GM23338 (cell line): ENCODE measurements at regions not wholly inside any gene's neighbourhood (a gene's known extent, or its start where the extent isn't known, plus 50 kb on each side); places are given as distances from the start of the nearest gene placed in this dataset.

Experiments used
- ATAC-seq: fragments of 200-7000 bp; cut with Tn5 transposase; 3 replicates; pipeline ENCODE4 v1.9.1; 2020
- DNase-seq: peaks from one replicate; pipeline ENCODE4 v3.0.0-alpha.2; 2015; ENCODE audit warnings: low spot score
- H2AFZ ChIP-seq: fragments of 200-600 bp; sonication (generic); 2 replicates; pipeline ENCODE4 v1.8.0; 2016; ENCODE audit warnings: antibody characterized with exemption, mild to moderate bottlenecking, moderate library complexity
- H3F3A ChIP-seq: fragments of 200-600 bp; sonication (generic); replicated peaks from 2 replicates; pipeline ENCODE4 v1.8.0; 2017; ENCODE audit warnings: antibody characterized with exemption, mixed run types, low read depth
- H3K27ac ChIP-seq: fragments of 200-600 bp; sonication (generic); 2 replicates; pipeline ENCODE4 v1.6.1; 2016; ENCODE audit warnings: low read depth
- H3K27me3 ChIP-seq: fragments of 200-600 bp; sonication (generic); 2 replicates; pipeline ENCODE4 v1.8.0; 2016; ENCODE audit warnings: mild to moderate bottlenecking, mixed run types, moderate library complexity; ENCODE audit not compliant: insufficient read depth
- H3K36me3 ChIP-seq: fragments of 200-600 bp; sonication (generic); 2 replicates; pipeline ENCODE4 v1.8.0; 2016; ENCODE audit warnings: mild to moderate bottlenecking; ENCODE audit not compliant: insufficient read depth
- H3K4me1 ChIP-seq: fragments of 200-600 bp; sonication (generic); 2 replicates; pipeline ENCODE4 v1.8.0; 2016; ENCODE audit warnings: mild to moderate bottlenecking, moderate library complexity; ENCODE audit not compliant: insufficient read depth
- H3K4me2 ChIP-seq: fragments of 200-600 bp; sonication (generic); 2 replicates; pipeline ENCODE4 v1.7.1; 2017; ENCODE audit warnings: mixed run types
- H3K4me3 ChIP-seq: fragments of 200-600 bp; sonication (generic); 2 replicates; pipeline ENCODE4 v1.6.1; 2016; ENCODE audit warnings: mixed run types
- H3K79me2 ChIP-seq: fragments of 200-600 bp; sonication (generic); replicated peaks from 2 replicates; pipeline ENCODE4 v1.8.0; 2017; ENCODE audit warnings: mild to moderate bottlenecking; ENCODE audit not compliant: insufficient read depth
- H3K9me2 ChIP-seq: fragments of 200-600 bp; sonication (generic); 2 replicates; pipeline ENCODE4 v1.8.0; 2017; ENCODE audit not compliant: insufficient read depth
- H4K20me1 ChIP-seq: fragments of 200-600 bp; sonication (generic); replicated peaks from 2 replicates; pipeline ENCODE4 v1.8.0; 2017; ENCODE audit warnings: mild to moderate bottlenecking; ENCODE audit not compliant: insufficient read depth
- H3K27ac Mint-ChIP-seq: 2 replicates; pipeline ENCODE4 v1.8.0; 2020; ENCODE audit warnings: inconsistent platforms, mild to moderate bottlenecking, moderate library complexity, mixed read lengths
- H3K27me3 Mint-ChIP-seq: 3 replicates; pipeline ENCODE4 v1.8.0; 2022; ENCODE audit warnings: low read depth, mild to moderate bottlenecking, moderate library complexity, mixed read lengths, inconsistent platforms; ENCODE audit not compliant: insufficient read depth, poor library complexity
- H3K36me3 Mint-ChIP-seq: 3 replicates; pipeline ENCODE4 v1.8.0; 2021; ENCODE audit warnings: low read depth, mild to moderate bottlenecking, inconsistent platforms, moderate library complexity, mixed read lengths
- H3K4me1 Mint-ChIP-seq: 3 replicates; pipeline ENCODE4 v1.8.0; 2020; ENCODE audit warnings: mild to moderate bottlenecking, inconsistent platforms, mixed read lengths
- H3K4me3 Mint-ChIP-seq: 3 replicates; pipeline ENCODE4 v1.8.0; 2021; ENCODE audit warnings: moderate library complexity, mild to moderate bottlenecking, inconsistent platforms, mixed read lengths
- H3K9me3 Mint-ChIP-seq: 3 replicates; pipeline ENCODE4 v1.8.0; 2020; ENCODE audit warnings: moderate library complexity, mild to moderate bottlenecking, inconsistent platforms, mixed read lengths
- CREB1 ChIP-seq: fragments of 250-450 bp; sonication (Bioruptor Pico); IDR thresholded peaks from 2 replicates; pipeline ENCODE4 v1.5.0; 2020; ENCODE audit warnings: low read depth, mild to moderate bottlenecking, moderate library complexity
- NANOG ChIP-seq: IDR thresholded peaks from 2 replicates; pipeline ENCODE4 v1.6.1; 2016; ENCODE audit warnings: antibody characterized with exemption, borderline replicate concordance
- ZNF331 ChIP-seq: fragments of 250-450 bp; sonication (Bioruptor Pico); IDR thresholded peaks from 2 replicates; pipeline ENCODE4 v1.5.0; 2020; ENCODE audit warnings: low read depth, mild to moderate bottlenecking, moderate library complexity
- TF ChIP-seq, protein P1 (sequence below): fragments of 250-450 bp; sonication (Bioruptor Pico); IDR thresholded peaks from 2 replicates; pipeline ENCODE4 v1.5.0; 2020; ENCODE audit warnings: mild to moderate bottlenecking, moderate library complexity
- TF ChIP-seq, protein P2 (sequence below): IDR thresholded peaks from 2 replicates; pipeline ENCODE4 v1.6.1; 2016; ENCODE audit warnings: antibody characterized with exemption

- TF ChIP-seq, protein P1, sequence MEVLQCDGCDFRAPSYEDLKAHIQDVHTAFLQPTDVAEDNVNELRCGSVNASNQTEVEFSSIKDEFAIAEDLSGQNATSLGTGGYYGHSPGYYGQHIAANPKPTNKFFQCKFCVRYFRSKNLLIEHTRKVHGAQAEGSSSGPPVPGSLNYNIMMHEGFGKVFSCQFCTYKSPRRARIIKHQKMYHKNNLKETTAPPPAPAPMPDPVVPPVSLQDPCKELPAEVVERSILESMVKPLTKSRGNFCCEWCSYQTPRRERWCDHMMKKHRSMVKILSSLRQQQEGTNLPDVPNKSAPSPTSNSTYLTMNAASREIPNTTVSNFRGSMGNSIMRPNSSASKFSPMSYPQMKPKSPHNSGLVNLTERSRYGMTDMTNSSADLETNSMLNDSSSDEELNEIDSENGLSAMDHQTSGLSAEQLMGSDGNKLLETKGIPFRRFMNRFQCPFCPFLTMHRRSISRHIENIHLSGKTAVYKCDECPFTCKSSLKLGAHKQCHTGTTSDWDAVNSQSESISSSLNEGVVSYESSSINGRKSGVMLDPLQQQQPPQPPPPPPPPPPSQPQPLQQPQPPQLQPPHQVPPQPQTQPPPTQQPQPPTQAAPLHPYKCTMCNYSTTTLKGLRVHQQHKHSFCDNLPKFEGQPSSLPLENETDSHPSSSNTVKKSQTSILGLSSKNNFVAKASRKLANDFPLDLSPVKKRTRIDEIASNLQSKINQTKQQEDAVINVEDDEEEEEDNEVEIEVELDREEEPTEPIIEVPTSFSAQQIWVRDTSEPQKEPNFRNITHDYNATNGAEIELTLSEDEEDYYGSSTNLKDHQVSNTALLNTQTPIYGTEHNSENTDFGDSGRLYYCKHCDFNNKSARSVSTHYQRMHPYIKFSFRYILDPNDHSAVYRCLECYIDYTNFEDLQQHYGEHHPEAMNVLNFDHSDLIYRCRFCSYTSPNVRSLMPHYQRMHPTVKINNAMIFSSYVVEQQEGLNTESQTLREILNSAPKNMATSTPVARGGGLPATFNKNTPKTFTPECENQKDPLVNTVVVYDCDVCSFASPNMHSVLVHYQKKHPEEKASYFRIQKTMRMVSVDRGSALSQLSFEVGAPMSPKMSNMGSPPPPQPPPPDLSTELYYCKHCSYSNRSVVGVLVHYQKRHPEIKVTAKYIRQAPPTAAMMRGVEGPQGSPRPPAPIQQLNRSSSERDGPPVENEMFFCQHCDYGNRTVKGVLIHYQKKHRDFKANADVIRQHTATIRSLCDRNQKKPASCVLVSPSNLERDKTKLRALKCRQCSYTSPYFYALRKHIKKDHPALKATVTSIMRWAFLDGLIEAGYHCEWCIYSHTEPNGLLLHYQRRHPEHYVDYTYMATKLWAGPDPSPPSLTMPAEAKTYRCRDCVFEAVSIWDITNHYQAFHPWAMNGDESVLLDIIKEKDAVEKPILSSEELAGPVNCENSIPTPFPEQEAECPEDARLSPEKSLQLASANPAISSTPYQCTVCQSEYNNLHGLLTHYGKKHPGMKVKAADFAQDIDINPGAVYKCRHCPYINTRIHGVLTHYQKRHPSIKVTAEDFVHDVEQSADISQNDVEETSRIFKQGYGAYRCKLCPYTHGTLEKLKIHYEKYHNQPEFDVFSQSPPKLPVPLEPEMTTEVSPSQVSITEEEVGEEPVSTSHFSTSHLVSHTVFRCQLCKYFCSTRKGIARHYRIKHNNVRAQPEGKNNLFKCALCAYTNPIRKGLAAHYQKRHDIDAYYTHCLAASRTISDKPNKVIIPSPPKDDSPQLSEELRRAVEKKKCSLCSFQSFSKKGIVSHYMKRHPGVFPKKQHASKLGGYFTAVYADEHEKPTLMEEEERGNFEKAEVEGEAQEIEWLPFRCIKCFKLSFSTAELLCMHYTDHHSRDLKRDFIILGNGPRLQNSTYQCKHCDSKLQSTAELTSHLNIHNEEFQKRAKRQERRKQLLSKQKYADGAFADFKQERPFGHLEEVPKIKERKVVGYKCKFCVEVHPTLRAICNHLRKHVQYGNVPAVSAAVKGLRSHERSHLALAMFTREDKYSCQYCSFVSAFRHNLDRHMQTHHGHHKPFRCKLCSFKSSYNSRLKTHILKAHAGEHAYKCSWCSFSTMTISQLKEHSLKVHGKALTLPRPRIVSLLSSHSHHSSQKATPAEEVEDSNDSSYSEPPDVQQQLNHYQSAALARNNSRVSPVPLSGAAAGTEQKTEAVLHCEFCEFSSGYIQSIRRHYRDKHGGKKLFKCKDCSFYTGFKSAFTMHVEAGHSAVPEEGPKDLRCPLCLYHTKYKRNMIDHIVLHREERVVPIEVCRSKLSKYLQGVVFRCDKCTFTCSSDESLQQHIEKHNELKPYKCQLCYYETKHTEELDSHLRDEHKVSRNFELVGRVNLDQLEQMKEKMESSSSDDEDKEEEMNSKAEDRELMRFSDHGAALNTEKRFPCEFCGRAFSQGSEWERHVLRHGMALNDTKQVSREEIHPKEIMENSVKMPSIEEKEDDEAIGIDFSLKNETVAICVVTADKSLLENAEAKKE = no peak
- TF ChIP-seq CREB1 (CRISPR knock-in tag) (no peak), ZNF331 (CRISPR knock-in tag) (no peak)
- TF ChIP-seq, protein P2, sequence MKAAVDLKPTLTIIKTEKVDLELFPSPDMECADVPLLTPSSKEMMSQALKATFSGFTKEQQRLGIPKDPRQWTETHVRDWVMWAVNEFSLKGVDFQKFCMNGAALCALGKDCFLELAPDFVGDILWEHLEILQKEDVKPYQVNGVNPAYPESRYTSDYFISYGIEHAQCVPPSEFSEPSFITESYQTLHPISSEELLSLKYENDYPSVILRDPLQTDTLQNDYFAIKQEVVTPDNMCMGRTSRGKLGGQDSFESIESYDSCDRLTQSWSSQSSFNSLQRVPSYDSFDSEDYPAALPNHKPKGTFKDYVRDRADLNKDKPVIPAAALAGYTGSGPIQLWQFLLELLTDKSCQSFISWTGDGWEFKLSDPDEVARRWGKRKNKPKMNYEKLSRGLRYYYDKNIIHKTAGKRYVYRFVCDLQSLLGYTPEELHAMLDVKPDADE = no peak
These were observed 425.6 kb upstream of the NCAM2 start (continued) for GRCh38 chr21:20572582-20572981.

- ATAC-seq = no peak
- H3K4me1 Mint-ChIP-seq = no peaks in the 10 kb centered on the region
These were observed 416.8 kb upstream of the NCAM2 start for GRCh38 chr21:20581361-20581760.

More at GRCh38 chr21:20581361-20581760, 416.8 kb upstream of the NCAM2 start:
- Histone ChIP-seq H3K4me1 (no peaks in the 10 kb centered on the region), H3F3A (no peaks in the 10 kb centered on the region), H3K9me2 (no peaks in the 10 kb centered on the region), H3K27me3 (no peaks in the 10 kb centered on the region), H3K36me3 (no peaks in the 10 kb centered on the region), H3K4me3 (no peak overlapping the region), H3K27ac (no peak overlapping the region), H3K79me2 (no peaks in the 10 kb centered on the region), H4K20me1 (no peaks in the 10 kb centered on the region), H2AFZ (no peak overlapping the region), H3K4me2 (no peak overlapping the region)
- peaks cover 8% of the 10 kb centered on the region; the same call in 2 of the 3 replicates for H3K9me3 Mint-ChIP-seq
- TF ChIP-seq NANOG = no peak
- H3K36me3 Mint-ChIP-seq = peaks cover 4% of the 10 kb centered on the region; the same call in 2 of the 3 replicates
- no peak for DNase-seq
- no peaks in the 10 kb centered on the region for H3K27me3 Mint-ChIP-seq
- H3K27ac Mint-ChIP-seq = no peak overlapping the region
- H3K4me3 Mint-ChIP-seq = no peak overlapping the region
